ENCODE measurements at regions not wholly inside any gene's neighbourhood (a gene's known extent, or its start where the extent isn't known, plus 50 kb on each side); places are given as distances from the start of the nearest gene placed in this dataset.

DNA sequence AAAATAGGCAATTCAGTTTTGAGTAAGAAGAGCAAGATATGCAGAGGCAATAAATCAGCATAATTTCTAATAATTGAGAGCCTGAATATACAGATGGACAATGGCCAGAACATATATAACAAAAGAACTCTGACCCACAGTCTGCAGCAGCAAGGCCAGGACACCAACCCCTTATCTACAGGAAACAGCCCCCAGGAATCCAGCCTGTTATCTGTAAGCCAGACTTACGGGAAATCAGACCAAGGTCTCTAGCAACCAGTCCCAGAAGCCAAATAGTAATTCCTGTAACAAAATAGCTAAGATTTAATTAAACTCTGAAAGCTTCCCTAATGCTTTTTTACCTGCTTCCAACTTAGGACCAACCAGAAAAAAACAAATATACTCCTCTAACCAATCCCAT is 434.5 kb upstream of the GYPC start:
- Histone ChIP-seq H3K9me3 (ENCODE audit: insufficient read depth, low read length) (no peaks in the 10 kb centered on the region), H3K79me2 (ENCODE audit: low read length) (no peaks in the 10 kb centered on the region), H3K27ac (ENCODE audit: low read length) (no peak overlapping the region), H3K9ac (ENCODE audit: low read length) (no peak overlapping the region), H3K36me3 (replicated peaks; ENCODE audit: low read depth, low read length) (no peaks in the 10 kb centered on the region), H3K4me3 (ENCODE audit: low read length) (no peak overlapping the region), H3K4me2 (ENCODE audit: low read length) (no peak overlapping the region), H3K27me3 (ENCODE audit: low read depth, low read length) (0 out of 2 replicates have a peak, but pooled peaks cover 2% of the 10 kb centered on the region), H2AFZ (ENCODE audit: low read depth, low read length) (no peak overlapping the region), H4K20me1 (ENCODE audit: insufficient read depth, low read length) (no peaks in the 10 kb centered on the region), H3K4me1 (ENCODE audit: low read length) (peaks cover 14% of the 10 kb centered on the region)
- TF ChIP-seq, protein P1, sequence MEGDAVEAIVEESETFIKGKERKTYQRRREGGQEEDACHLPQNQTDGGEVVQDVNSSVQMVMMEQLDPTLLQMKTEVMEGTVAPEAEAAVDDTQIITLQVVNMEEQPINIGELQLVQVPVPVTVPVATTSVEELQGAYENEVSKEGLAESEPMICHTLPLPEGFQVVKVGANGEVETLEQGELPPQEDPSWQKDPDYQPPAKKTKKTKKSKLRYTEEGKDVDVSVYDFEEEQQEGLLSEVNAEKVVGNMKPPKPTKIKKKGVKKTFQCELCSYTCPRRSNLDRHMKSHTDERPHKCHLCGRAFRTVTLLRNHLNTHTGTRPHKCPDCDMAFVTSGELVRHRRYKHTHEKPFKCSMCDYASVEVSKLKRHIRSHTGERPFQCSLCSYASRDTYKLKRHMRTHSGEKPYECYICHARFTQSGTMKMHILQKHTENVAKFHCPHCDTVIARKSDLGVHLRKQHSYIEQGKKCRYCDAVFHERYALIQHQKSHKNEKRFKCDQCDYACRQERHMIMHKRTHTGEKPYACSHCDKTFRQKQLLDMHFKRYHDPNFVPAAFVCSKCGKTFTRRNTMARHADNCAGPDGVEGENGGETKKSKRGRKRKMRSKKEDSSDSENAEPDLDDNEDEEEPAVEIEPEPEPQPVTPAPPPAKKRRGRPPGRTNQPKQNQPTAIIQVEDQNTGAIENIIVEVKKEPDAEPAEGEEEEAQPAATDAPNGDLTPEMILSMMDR (IDR thresholded peaks at IDR 0.05; ENCODE audit: low read depth, low read length) = no peak
- TF ChIP-seq EZH2phosphoT487 (IDR thresholded peaks at IDR 0.05; ENCODE audit: low read depth) = no peak

DNA sequence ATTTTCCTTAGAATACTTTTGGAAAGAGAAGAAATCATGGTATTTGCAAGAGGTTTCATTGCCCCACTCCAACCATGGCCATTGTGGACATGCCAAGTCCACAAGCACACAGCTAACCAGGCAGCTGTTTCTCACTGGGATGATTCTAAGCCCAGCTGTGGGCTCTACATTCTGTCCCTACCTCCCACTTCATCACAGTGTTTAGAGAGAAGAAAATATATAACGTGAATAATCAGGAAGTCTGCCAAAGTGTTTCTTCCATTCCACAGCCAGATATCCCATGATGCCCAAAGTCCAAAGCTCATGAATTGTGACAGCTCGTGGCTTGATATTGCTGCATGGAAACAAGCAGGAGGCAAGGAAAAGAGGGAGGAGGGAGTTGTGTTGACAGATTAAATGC is 433.7 kb upstream of the GYPC start:
- Histone ChIP-seq H3K9me3 (ENCODE audit: insufficient read depth, low read length) (no peaks in the 10 kb centered on the region), H3K27me3 (ENCODE audit: low read depth, low read length) (0 out of 2 replicates have a peak, but pooled peaks cover 2% of the 10 kb centered on the region), H4K20me1 (ENCODE audit: insufficient read depth, low read length) (no peaks in the 10 kb centered on the region), H3K4me3 (ENCODE audit: low read length) (no peak overlapping the region), H3K4me2 (ENCODE audit: low read length) (no peak overlapping the region), H3K79me2 (ENCODE audit: low read length) (no peaks in the 10 kb centered on the region), H2AFZ (ENCODE audit: low read depth, low read length) (no peak overlapping the region; the same call in 1 of the 2 replicates), H3K27ac (ENCODE audit: low read length) (no peak overlapping the region), H3K36me3 (replicated peaks; ENCODE audit: low read depth, low read length) (no peaks in the 10 kb centered on the region), H3K4me1 (ENCODE audit: low read length) (peaks cover 19% of the 10 kb centered on the region), H3K9ac (ENCODE audit: low read length) (no peak overlapping the region)
- TF ChIP-seq, protein P1 (IDR thresholded peaks at IDR 0.05; ENCODE audit: low read depth, low read length) = no peak
- TF ChIP-seq EZH2phosphoT487 (IDR thresholded peaks at IDR 0.05; ENCODE audit: low read depth) = no peak

DNA sequence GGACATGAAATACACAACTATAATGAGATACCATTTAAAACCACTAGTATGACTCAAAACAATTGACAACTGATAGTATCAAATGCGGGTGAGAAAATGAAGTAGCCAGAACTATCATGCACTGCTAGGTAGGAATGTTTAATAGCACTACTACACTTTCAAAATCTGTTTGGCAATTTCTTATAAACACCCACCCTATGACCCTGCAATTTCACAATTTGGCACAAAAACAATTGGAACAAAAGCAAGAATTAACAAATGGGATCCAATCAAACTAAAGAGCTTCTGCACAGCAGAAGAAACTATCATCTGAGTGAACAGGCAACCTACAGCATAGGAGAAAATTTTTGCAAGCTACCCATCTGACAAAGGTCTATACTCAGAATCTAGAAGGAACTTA is 431.2 kb upstream of the GYPC start:
- no peak overlapping the region for H3K4me2 ChIP-seq (ENCODE audit: low read length)
- H3K4me3 ChIP-seq (ENCODE audit: low read length) = no peak overlapping the region
- no peaks in the 10 kb centered on the region for H3K79me2 ChIP-seq (ENCODE audit: low read length)
- H3K9ac ChIP-seq (ENCODE audit: low read length) = no peak overlapping the region
- H3K4me1 ChIP-seq (ENCODE audit: low read length) = peaks cover 19% of the 10 kb centered on the region
- no peaks in the 10 kb centered on the region for H4K20me1 ChIP-seq (ENCODE audit: insufficient read depth, low read length)
- no peak overlapping the region for H3K27ac ChIP-seq (ENCODE audit: low read length)
- no peaks in the 10 kb centered on the region for H3K9me3 ChIP-seq (ENCODE audit: insufficient read depth, low read length)
- 0 out of 2 replicates have a peak, but pooled peaks cover 2% of the 10 kb centered on the region for H3K27me3 ChIP-seq (ENCODE audit: low read depth, low read length)
- H3K36me3 ChIP-seq (replicated peaks; ENCODE audit: low read depth, low read length) = no peaks in the 10 kb centered on the region
- TF ChIP-seq, protein P1 (IDR thresholded peaks at IDR 0.05; ENCODE audit: low read depth, low read length) = no peak
- no peak for TF ChIP-seq EZH2phosphoT487 (IDR thresholded peaks at IDR 0.05; ENCODE audit: low read depth)
- H2AFZ ChIP-seq (ENCODE audit: low read depth, low read length) = no peak overlapping the region

DNA sequence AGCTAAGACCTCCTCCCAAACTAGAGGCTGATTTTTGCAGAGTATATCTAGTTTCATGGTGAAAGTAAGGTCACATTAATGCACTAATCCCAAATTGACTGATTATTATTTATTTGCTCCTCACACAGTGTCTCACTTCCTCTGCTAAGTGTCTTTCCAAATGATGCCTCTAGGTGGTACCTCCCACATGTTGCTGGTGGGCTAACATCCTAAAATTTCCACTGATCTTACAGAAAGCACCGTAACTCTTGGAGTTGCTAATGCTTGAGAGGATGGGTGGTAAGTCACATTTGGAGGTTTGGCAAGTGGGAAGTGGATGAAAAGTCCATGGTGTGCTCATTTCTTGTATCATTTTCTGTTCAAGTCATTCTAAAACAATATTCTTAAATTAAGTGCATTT is 428.7 kb upstream of the GYPC start:
- TF ChIP-seq, protein P1 (IDR thresholded peaks at IDR 0.05; ENCODE audit: low read depth, low read length) = peak; percentile 37
- no peak for TF ChIP-seq EZH2phosphoT487 (IDR thresholded peaks at IDR 0.05; ENCODE audit: low read depth)
- Histone ChIP-seq H3K4me3 (ENCODE audit: low read length) (no peak overlapping the region), H3K4me2 (ENCODE audit: low read length) (no peak overlapping the region), H2AFZ (ENCODE audit: low read depth, low read length) (no peak overlapping the region), H3K79me2 (ENCODE audit: low read length) (no peaks in the 10 kb centered on the region), H3K36me3 (replicated peaks; ENCODE audit: low read depth, low read length) (no peaks in the 10 kb centered on the region), H3K27me3 (ENCODE audit: low read depth, low read length) (0 out of 2 replicates have a peak, but pooled peaks cover under 1% of the 10 kb centered on the region), H3K9ac (ENCODE audit: low read length) (no peak overlapping the region), H3K9me3 (ENCODE audit: insufficient read depth, low read length) (no peaks in the 10 kb centered on the region), H4K20me1 (ENCODE audit: insufficient read depth, low read length) (no peaks in the 10 kb centered on the region), H3K4me1 (ENCODE audit: low read length) (peaks cover 19% of the 10 kb centered on the region), H3K27ac (ENCODE audit: low read length) (no peak overlapping the region)
